ENCODE measurements at regions not wholly inside any gene's neighbourhood (a gene's known extent, or its start where the extent isn't known, plus 50 kb on each side); places are given as distances from the start of the nearest gene placed in this dataset.
"Not testable (repeated sequence)": the region's sequence is repeated elsewhere in the genome, so short reads cannot be mapped to it uniquely, and the experiment has no call there.

DNA sequence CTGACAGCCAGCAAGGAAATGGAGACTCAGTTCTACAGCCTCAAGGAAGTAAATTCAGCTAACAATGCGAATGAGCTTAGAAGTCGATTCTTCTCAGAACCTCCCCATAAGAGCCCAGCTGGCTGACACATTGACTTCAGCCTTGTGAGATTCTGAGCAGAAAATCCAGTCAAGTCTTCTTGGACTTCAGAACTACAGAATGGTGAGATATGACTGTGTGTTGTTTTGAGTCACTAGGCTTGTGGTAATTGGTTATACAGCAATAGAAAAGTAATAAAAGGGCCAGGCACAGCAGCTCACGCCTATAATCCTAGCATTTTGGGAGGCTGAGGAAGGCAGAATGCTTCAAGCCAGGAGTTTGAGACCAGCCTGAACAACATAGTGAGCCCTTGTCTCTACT is 161.8 kb upstream of the IVNS1ABP start:
- no peak overlapping the region for H3K27ac ChIP-seq (ENCODE audit: low read length)
- H3K4me1 ChIP-seq (ENCODE audit: insufficient read depth, low read length) = no peaks in the 10 kb centered on the region
- no peaks in the 10 kb centered on the region for H3K9me3 ChIP-seq (ENCODE audit: insufficient read depth, low read depth, low read length)
- no peak overlapping the region for H3K4me3 ChIP-seq (ENCODE audit: low read length)
- no peaks in the 10 kb centered on the region for H3K27me3 ChIP-seq (ENCODE audit: insufficient read depth, low read length)
- no peaks in the 10 kb centered on the region for H3K36me3 ChIP-seq (ENCODE audit: insufficient read depth, low read depth, low read length)
- no peak overlapping the region for H3K9ac ChIP-seq (ENCODE audit: low read depth, low read length)

DNA sequence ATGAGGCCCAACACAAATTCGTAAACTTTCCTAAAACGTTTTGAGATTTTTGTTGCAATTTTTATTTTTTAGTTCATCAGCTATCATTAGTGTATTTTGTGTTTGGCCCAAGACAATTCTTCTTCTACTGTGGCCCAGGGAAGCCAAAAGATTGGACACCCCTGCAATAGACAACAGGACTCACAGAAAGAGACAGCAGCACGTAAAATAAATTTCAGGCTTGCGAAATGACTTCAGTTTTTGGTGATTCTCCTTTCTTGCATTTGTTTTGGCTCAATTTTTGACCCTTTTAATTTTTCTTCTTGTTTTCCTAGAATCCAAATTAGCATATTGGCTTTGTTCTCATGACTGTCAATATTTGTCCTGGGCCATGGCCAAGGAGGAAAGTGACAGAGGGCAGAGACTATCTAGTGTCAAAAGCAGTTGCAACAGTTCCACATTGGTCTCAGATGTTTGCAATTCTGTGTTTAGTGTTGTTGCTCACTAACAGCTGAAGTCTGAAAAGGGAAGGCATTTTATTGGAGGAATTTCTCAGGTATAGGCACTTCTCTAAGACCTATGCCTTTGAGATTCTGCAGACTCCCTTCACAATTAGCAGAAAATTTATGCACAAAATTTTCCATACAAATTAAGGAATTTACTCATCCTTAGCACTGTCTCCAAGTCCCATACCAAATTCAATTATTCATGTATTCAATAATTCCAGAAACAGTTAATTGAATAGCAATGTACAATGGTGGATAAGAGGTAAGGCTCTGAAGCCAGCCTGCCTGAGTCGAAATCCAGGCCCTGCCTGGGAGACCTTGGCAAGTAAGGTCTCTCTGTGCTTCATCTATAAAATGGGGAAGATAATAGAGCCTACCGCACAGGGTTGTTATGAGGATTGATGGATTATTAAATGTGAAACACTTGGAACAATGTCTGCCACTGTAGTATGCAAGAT is 160.9 kb upstream of the IVNS1ABP start:
- no peak overlapping the region for H3K4me3 ChIP-seq (ENCODE audit: low read length)
- H3K36me3 ChIP-seq (ENCODE audit: insufficient read depth, low read depth, low read length) = no peaks in the 10 kb centered on the region
- no peak overlapping the region for H3K27ac ChIP-seq (ENCODE audit: low read length)
- H3K9me3 ChIP-seq (ENCODE audit: insufficient read depth, low read depth, low read length) = no peaks in the 10 kb centered on the region
- no peaks in the 10 kb centered on the region for H3K4me1 ChIP-seq (ENCODE audit: insufficient read depth, low read length)
- H3K9ac ChIP-seq (ENCODE audit: low read depth, low read length) = no peak overlapping the region
- H3K27me3 ChIP-seq (ENCODE audit: insufficient read depth, low read length) = no peaks in the 10 kb centered on the region

DNA sequence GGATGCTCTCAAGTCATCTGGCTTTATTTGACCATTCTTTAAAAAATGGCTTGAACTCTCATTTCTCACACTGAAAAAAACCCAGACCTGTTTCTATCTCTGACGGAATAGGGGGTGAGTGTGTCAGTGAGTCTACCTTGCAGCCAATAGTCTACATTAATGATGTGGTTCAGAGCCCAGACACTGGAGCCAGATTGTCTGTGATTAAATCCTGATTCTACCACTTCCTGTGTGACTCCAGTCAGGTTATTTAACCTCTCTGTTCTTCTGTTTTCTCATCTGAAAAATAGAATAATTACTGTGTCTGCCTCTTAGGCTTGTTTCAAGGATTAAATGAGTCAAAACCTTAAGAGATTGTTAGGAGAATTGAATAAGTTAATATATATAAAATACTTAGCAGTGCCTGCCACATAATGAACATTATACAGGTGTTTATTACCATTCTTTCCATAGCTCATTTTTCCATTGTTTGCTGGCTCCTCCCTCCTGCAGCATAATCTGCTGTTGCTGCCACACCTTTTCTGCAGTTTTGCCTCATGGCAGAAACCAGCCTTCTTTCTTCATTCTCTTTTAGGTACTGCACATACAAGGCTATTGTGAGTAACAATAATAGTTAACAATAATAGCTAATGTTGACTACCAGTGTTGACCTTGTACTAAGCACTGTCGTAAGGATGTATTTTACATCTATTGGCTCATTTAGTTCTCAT is 157.6 kb upstream of the IVNS1ABP start:
- H3K9ac ChIP-seq (ENCODE audit: low read depth, low read length) = no peak overlapping the region
- no peaks in the 10 kb centered on the region for H3K36me3 ChIP-seq (ENCODE audit: insufficient read depth, low read depth, low read length)
- no peaks in the 10 kb centered on the region for H3K27me3 ChIP-seq (ENCODE audit: insufficient read depth, low read length)
- no peaks in the 10 kb centered on the region for H3K9me3 ChIP-seq (ENCODE audit: insufficient read depth, low read depth, low read length)
- no peak overlapping the region for H3K4me3 ChIP-seq (ENCODE audit: low read length)
- H3K27ac ChIP-seq (ENCODE audit: low read length) = no peak overlapping the region
- H3K4me1 ChIP-seq (ENCODE audit: insufficient read depth, low read length) = no peaks in the 10 kb centered on the region

DNA sequence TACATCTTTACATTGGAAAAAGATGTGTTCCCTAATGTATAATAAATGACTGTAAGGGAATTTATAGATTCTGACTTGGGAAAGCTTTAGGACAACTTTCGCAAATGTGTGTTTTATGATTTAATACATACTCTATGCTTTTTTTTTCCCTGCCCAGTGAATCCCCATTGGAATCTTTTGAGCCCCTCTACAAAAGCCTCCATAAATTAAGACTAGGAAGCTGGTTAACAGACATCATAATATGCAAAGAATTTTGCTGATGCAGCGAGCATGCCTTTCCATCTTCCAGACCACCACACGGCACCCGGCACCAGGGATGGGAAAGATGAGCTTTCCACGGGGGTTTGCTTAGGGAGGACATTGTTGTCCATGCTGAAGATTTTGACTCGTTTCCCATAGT is 156.1 kb upstream of the IVNS1ABP start:
- Histone ChIP-seq H3K27me3 (ENCODE audit: insufficient read depth, low read length) (no peaks in the 10 kb centered on the region), H3K27ac (ENCODE audit: low read length) (no peak overlapping the region), H3K9me3 (ENCODE audit: insufficient read depth, low read depth, low read length) (no peaks in the 10 kb centered on the region), H3K9ac (ENCODE audit: low read depth, low read length) (no peak overlapping the region), H3K4me1 (ENCODE audit: insufficient read depth, low read length) (no peaks in the 10 kb centered on the region), H3K36me3 (ENCODE audit: insufficient read depth, low read depth, low read length) (no peaks in the 10 kb centered on the region), H3K4me3 (ENCODE audit: low read length) (no peak overlapping the region)

DNA sequence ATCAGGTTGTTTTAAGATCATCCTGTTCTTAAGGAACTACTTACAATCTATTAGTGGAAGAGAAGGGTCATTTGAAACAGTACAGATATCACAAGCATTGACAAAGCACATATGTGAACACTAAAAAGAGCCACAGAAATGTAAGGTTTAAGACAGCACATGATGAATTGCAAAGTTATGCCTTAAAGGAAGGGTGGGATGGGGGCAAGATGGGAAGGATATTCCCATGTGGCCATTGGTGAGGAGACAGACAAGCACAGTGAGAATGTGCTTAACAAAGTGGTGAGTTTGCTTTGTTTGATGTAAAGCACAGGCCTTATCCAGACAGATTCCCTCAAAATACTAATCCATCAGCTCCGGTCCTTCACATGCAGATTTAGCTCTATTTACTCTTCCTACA is 151.6 kb upstream of the IVNS1ABP start:
- no peak overlapping the region for H3K27ac ChIP-seq (ENCODE audit: low read length)
- H3K27me3 ChIP-seq (ENCODE audit: insufficient read depth, low read length) = no peaks in the 10 kb centered on the region
- H3K9me3 ChIP-seq (ENCODE audit: insufficient read depth, low read depth, low read length) = no peaks in the 10 kb centered on the region
- no peak overlapping the region for H3K9ac ChIP-seq (ENCODE audit: low read depth, low read length)
- no peaks in the 10 kb centered on the region for H3K36me3 ChIP-seq (ENCODE audit: insufficient read depth, low read depth, low read length)
- no peak overlapping the region for H3K4me3 ChIP-seq (ENCODE audit: low read length)
- no peaks in the 10 kb centered on the region for H3K4me1 ChIP-seq (ENCODE audit: insufficient read depth, low read length)

DNA sequence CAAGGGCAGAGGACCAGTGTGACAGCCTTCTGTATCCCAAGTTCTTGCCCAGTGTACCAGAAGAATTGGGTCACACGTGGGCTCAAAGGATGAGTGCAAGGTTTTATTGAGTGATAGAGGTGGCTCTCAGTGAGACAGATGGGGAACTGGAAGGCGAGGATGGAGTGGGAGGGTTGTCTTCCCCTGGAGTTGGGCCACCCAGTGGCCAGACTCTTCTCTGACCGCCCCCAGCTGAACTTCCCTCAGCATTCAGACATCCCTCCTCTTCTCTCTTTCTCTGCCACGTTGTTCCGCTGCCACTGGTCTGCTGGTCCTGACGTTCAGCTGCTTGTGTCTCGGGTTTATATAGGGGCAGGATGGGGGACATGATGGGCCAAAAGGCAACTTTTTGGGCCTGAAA is 150.1 kb upstream of the IVNS1ABP start:
- Histone ChIP-seq H3K27me3 (ENCODE audit: insufficient read depth, low read length) (no peaks in the 10 kb centered on the region), H3K9ac (ENCODE audit: low read depth, low read length) (no peak overlapping the region), H3K9me3 (ENCODE audit: insufficient read depth, low read depth, low read length) (no peaks in the 10 kb centered on the region), H3K27ac (ENCODE audit: low read length) (no peak overlapping the region), H3K36me3 (ENCODE audit: insufficient read depth, low read depth, low read length) (no peaks in the 10 kb centered on the region), H3K4me1 (ENCODE audit: insufficient read depth, low read length) (no peaks in the 10 kb centered on the region), H3K4me3 (ENCODE audit: low read length) (no peak overlapping the region)

DNA sequence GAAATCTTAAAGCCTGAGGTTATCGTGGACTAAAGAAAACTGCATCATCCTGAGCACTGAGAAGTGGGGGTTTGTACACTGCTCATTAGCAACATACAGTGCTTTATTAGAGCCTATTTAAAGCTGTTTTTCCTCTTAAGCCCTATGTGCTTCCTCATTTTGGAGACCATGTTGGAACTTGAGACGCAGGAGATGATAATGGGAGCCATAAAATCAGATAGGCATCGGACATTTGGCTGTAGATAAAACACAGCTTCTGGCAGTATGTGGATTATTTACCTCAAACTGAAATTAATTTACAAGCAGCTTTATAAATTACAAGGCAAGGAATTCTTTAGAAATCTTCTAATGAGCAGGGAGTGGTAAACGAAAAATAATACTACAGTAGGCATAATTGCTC is 147.7 kb upstream of the IVNS1ABP start:
- no peaks in the 10 kb centered on the region for H3K9me3 ChIP-seq (ENCODE audit: insufficient read depth, low read depth, low read length)
- no peak overlapping the region for H3K9ac ChIP-seq (ENCODE audit: low read depth, low read length)
- H3K36me3 ChIP-seq (ENCODE audit: insufficient read depth, low read depth, low read length) = no peaks in the 10 kb centered on the region
- H3K4me1 ChIP-seq (ENCODE audit: insufficient read depth, low read length) = no peaks in the 10 kb centered on the region
- H3K27me3 ChIP-seq (ENCODE audit: insufficient read depth, low read length) = no peaks in the 10 kb centered on the region
- no peak overlapping the region for H3K27ac ChIP-seq (ENCODE audit: low read length)
- H3K4me3 ChIP-seq (ENCODE audit: low read length) = no peak overlapping the region

DNA sequence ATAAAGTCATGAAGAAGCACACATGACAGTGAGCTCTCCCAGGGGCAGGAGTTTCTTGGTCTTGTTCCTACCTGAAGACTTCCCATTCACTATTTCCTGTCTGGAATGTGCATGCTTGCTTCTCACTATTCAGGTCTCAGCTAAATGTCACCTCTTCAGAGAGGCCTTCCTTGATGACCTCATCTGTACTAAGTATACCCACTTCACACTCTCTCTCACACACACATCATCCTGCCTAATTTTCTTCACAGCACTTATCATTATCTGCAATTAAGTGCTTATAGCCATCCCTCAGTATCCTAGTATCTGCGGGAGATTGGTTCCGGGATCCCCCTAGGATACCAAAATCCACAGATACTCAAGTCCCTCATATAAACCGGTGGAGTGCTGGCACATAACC is 146.4 kb upstream of the IVNS1ABP start:
- Histone ChIP-seq H3K27me3 (ENCODE audit: insufficient read depth, low read length) (no peaks in the 10 kb centered on the region), H3K27ac (ENCODE audit: low read length) (no peak overlapping the region), H3K36me3 (ENCODE audit: insufficient read depth, low read depth, low read length) (no peaks in the 10 kb centered on the region), H3K4me3 (ENCODE audit: low read length) (no peak overlapping the region), H3K9ac (ENCODE audit: low read depth, low read length) (no peak overlapping the region), H3K9me3 (ENCODE audit: insufficient read depth, low read depth, low read length) (no peaks in the 10 kb centered on the region), H3K4me1 (ENCODE audit: insufficient read depth, low read length) (no peaks in the 10 kb centered on the region)

DNA sequence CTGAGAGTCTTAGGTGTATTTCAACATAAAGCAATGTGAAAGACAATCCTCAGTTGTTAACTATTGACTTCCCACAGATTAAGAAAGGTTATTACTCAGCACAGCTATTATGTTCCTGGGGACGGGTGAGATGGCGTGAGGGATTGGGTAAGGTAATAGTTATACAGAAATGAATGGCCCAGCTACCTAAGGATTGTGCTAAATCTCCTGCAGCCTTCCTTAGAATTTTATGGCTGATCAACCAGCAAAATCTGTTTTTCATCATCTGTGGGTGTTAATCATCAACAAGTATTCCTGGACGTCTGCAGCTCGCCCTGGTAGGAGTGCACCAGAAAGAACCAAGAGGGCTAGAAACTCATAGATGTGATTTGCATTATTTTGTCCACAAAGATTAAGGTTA is 146.0 kb upstream of the IVNS1ABP start:
- no peaks in the 10 kb centered on the region for H3K9me3 ChIP-seq (ENCODE audit: insufficient read depth, low read depth, low read length)
- no peak overlapping the region for H3K9ac ChIP-seq (ENCODE audit: low read depth, low read length)
- H3K4me3 ChIP-seq (ENCODE audit: low read length) = no peak overlapping the region
- no peaks in the 10 kb centered on the region for H3K27me3 ChIP-seq (ENCODE audit: insufficient read depth, low read length)
- H3K4me1 ChIP-seq (ENCODE audit: insufficient read depth, low read length) = no peaks in the 10 kb centered on the region
- no peaks in the 10 kb centered on the region for H3K36me3 ChIP-seq (ENCODE audit: insufficient read depth, low read depth, low read length)
- H3K27ac ChIP-seq (ENCODE audit: low read length) = no peak overlapping the region

DNA sequence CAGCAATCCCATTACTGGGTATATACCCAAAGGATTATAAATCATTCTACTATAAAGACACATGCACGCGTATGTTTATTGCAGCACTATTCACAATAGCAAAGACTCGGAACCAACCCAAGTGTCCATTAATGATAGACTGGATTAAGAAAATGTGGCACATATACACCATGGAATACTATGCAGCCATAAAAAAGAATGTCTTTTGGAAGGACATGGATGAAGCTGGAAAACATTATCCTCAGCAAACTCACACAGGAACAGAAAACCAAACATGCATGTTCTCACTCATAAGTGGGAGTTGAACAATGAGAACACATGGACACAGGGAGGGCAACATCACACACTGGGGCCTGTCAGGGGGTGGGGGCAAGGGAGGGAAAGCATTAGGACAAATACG is 143.7 kb upstream of the IVNS1ABP start:
- not testable (repeated sequence) for H3K9me3 ChIP-seq (ENCODE audit: insufficient read depth, low read depth, low read length); H3K36me3 ChIP-seq (ENCODE audit: insufficient read depth, low read depth, low read length); H3K4me1 ChIP-seq (ENCODE audit: insufficient read depth, low read length)

DNA sequence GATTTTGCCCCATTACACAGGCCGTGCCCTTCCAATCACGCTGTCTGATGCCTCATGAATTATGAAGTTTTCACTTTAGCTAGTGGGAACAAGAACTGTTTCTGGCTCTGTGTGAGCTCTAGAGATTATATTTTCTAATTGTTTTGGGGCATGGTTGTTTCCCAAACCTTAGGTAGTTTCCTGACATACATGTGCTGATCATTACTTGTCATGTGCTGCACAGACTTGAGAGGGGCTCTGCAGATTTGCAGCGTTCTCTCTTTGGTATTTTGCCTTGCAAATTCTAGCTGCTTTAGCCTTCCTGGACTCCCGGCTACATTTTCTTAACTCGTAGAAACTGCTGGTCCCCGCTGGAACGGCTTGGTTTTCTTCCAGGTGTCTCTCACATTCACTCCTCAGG is 142.1 kb upstream of the IVNS1ABP start:
- Histone ChIP-seq H3K9me3 (ENCODE audit: insufficient read depth, low read depth, low read length) (no peaks in the 10 kb centered on the region), H3K9ac (ENCODE audit: low read depth, low read length) (no peak overlapping the region), H3K4me1 (ENCODE audit: insufficient read depth, low read length) (no peaks in the 10 kb centered on the region), H3K27ac (ENCODE audit: low read length) (no peak overlapping the region), H3K27me3 (ENCODE audit: insufficient read depth, low read length) (no peaks in the 10 kb centered on the region), H3K4me3 (ENCODE audit: low read length) (no peak overlapping the region), H3K36me3 (ENCODE audit: insufficient read depth, low read depth, low read length) (no peaks in the 10 kb centered on the region)

More for the DNA sequence above, 143.7 kb upstream of the IVNS1ABP start:
- H3K9ac ChIP-seq (ENCODE audit: low read depth, low read length); H3K27me3 ChIP-seq (ENCODE audit: insufficient read depth, low read length); H3K4me3 ChIP-seq (ENCODE audit: low read length); H3K27ac ChIP-seq (ENCODE audit: low read length): not testable (repeated sequence)

DNA sequence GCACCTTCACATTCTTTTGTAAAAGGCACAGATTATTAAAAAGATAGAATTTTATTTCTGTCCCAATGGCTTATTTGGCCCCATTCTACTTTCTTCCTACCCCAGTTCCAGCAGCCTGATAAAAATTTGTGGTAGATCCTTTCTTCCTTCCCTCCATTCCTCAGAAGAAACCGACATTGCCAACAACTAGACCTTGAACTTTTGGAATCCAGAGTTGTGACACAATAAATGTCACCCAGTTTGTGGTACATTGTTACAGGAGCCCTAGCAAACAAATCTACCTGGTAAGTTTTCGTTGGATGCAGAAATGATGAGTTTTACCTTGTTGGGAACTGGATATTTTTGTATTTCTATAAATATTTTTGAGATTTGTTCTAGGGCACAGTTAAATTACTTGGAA is 141.6 kb upstream of the IVNS1ABP start:
- Histone ChIP-seq H3K4me1 (ENCODE audit: insufficient read depth, low read length) (no peaks in the 10 kb centered on the region), H3K9ac (ENCODE audit: low read depth, low read length) (no peak overlapping the region), H3K4me3 (ENCODE audit: low read length) (no peak overlapping the region), H3K27ac (ENCODE audit: low read length) (no peak overlapping the region), H3K36me3 (ENCODE audit: insufficient read depth, low read depth, low read length) (no peaks in the 10 kb centered on the region), H3K27me3 (ENCODE audit: insufficient read depth, low read length) (no peaks in the 10 kb centered on the region), H3K9me3 (ENCODE audit: insufficient read depth, low read depth, low read length) (no peaks in the 10 kb centered on the region)
